ENCODE measurements at regions not wholly inside any gene's neighbourhood (a gene's known extent, or its start where the extent isn't known, plus 50 kb on each side); places are given as distances from the start of the nearest gene placed in this dataset.

GRCh38 chr3:13193320-13194284 lies 120.4 kb upstream of the IQSEC1 start:
- TF ChIP-seq, protein P1, sequence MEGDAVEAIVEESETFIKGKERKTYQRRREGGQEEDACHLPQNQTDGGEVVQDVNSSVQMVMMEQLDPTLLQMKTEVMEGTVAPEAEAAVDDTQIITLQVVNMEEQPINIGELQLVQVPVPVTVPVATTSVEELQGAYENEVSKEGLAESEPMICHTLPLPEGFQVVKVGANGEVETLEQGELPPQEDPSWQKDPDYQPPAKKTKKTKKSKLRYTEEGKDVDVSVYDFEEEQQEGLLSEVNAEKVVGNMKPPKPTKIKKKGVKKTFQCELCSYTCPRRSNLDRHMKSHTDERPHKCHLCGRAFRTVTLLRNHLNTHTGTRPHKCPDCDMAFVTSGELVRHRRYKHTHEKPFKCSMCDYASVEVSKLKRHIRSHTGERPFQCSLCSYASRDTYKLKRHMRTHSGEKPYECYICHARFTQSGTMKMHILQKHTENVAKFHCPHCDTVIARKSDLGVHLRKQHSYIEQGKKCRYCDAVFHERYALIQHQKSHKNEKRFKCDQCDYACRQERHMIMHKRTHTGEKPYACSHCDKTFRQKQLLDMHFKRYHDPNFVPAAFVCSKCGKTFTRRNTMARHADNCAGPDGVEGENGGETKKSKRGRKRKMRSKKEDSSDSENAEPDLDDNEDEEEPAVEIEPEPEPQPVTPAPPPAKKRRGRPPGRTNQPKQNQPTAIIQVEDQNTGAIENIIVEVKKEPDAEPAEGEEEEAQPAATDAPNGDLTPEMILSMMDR (IDR thresholded peaks at IDR 0.05), result no peak
- TF ChIP-seq POLR2A (IDR thresholded peaks at IDR 0.05), result no peak

Data from right lobe of liver (tissue), 4 donors.